Stomach smooth muscle (tissue), 2 donors: ENCODE measurements at regions not wholly inside any gene's neighbourhood (a gene's known extent, or its start where the extent isn't known, plus 50 kb on each side); places are given as distances from the start of the nearest gene placed in this dataset.

Experiments
- H3K27ac ChIP-seq: one replicate; pipeline ENCODE4 v1.7.0; 2013; ENCODE audit warnings: mild to moderate bottlenecking, low read length, inconsistent platforms
- H3K27me3 ChIP-seq, 2 donors: one replicate each; pipeline ENCODE4 v1.7.0; 2013; ENCODE audit warnings: low read length in 2 of 2; ENCODE audit not compliant: insufficient read depth in 2 of 2, control insufficient read depth in 1 of 2
- H3K36me3 ChIP-seq, 2 donors: one replicate each; pipeline ENCODE4 v1.7.0; 2013; ENCODE audit warnings: low read length in 2 of 2; ENCODE audit not compliant: control insufficient read depth in 2 of 2, insufficient read depth in 2 of 2
- H3K4me1 ChIP-seq: one replicate; pipeline ENCODE4 v1.7.0; 2013; ENCODE audit warnings: low read length; ENCODE audit not compliant: control insufficient read depth, insufficient read depth
- H3K4me3 ChIP-seq, 2 donors: one replicate each; pipeline ENCODE4 v1.7.0; 2013; ENCODE audit warnings: low read length in 2 of 2
- H3K9ac ChIP-seq, 2 donors: one replicate each; pipeline ENCODE4 v1.7.0; 2013; ENCODE audit warnings: low read length in 2 of 2, mild to moderate bottlenecking in 1 of 2
- H3K9me3 ChIP-seq, 2 donors: one replicate each; pipeline ENCODE4 v1.7.0; 2013; ENCODE audit warnings: low read length in 2 of 2; ENCODE audit not compliant: control insufficient read depth in 2 of 2
- donor health status: healthy.
- donor health status: Pancreatic carcinoma.

DNA sequence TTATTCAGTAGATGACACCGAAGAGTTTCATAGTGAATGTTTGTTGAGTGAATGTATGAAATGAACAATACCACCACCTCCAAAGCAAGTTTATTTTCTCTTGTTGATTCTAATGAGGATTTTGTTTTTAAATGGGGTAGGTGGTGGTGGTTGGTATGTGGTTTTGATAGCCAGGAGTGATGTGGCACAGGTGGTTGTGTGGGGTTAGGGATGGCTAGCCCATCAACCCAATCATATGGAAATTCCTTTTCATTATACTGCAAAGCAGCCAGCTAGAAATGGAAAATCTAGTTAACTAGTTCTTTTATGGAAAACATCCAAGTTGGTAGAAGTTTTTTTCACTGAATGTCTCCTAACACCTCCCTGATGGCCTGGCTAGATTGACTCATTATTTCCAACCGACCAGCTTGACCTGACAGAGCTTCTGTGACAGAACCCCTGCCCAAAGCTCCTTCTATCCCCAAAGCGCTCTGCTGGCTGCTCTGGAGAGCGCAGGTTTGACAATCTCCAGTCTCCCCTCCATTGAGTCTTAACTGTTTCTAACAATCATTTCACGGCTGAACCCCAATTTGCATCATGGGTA is 376.9 kb downstream of the MTX2 start:
- no peak overlapping the region for H3K27ac ChIP-seq
- H3K9ac ChIP-seq, result no peak overlapping the region
- H3K27me3 ChIP-seq, result peaks cover 4 to 9% of the 10 kb centered on the region in 2 donors
- no peak overlapping the region for H3K4me3 ChIP-seq
- H3K4me1 ChIP-seq, result no peaks in the 10 kb centered on the region
- no peaks in the 10 kb centered on the region for H3K9me3 ChIP-seq
- no peaks in the 10 kb centered on the region for H3K36me3 ChIP-seq

DNA sequence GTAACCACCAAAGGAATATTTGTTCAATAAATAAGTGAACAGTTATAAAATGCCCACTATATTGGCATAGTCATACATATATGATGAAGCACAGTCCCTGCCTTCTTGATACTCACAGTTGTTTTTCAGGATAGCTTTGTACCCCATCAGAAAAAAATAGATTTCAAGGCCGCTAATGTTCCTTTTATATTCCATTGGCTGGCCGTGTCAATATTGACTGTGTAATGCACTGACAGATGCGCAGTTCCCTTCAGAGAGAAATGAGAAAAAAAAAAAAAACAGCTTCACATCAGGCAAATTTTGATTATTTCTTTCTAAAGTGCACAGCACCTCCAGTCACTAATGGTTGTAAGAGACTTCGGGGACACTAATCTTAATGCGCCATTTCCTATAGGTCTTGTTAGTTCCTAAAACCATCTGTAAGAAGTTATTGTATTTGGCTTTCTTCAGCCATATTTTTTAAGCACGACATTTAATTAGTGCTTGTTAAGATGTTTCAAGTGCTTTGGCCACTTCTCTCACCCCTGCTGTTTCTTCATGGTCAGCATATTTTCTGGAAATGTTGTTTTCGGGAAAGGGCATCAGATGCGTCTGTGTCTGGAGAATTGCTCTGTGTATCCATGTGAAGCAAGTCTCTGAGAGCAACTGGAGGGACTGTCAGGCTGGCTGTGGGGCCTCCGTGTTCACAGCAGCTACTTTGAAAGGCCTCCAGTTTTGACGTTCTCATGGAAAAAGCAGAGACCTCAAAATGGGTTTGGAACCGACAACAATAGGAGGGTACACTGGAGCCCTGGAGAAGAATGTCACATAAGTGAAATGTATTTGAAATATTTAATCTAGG is 378.3 kb downstream of the MTX2 start:
- Histone ChIP-seq H3K27me3 (peaks cover 4 to 8% of the 10 kb centered on the region in 2 donors), H3K4me1 (no peaks in the 10 kb centered on the region), H3K27ac (no peak overlapping the region), H3K4me3 (no peak overlapping the region), H3K9ac (no peak overlapping the region), H3K36me3 (no peaks in the 10 kb centered on the region), H3K9me3 (no peaks in the 10 kb centered on the region)

DNA sequence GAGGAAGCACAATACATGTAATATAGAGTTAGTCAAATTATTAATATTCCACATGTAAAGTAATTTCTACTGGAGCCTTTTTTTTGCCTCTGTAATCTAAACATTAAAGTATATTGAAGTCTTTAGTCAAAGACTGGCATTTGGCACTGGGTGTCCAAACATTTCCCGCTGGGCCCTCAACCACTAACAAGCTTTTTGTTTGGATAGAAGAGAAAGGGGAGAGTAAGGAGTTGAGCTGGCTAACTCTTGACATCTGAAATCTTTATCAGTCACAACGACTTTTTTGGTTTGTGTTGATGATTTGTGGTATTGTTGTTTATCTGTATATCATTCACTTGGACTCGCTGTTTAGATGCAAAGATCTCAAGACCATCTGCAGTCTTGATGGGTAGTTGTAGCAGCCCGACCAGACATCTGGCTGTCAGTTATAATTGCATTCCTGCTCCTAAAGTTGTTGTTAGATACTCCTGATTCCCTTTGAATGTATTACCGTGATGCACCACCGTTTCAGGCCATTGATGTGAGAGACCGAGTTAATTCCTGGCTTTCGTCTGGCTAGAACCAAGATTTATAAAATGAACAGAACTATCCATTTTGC is 379.6 kb downstream of the MTX2 start:
- Histone ChIP-seq H3K27me3 (peaks cover 2 to 4% of the 10 kb centered on the region in 2 donors), H3K9ac (no peak overlapping the region), H3K4me3 (no peak overlapping the region), H3K36me3 (no peaks in the 10 kb centered on the region), H3K4me1 (no peaks in the 10 kb centered on the region), H3K27ac (no peak overlapping the region), H3K9me3 (no peaks in the 10 kb centered on the region)

DNA sequence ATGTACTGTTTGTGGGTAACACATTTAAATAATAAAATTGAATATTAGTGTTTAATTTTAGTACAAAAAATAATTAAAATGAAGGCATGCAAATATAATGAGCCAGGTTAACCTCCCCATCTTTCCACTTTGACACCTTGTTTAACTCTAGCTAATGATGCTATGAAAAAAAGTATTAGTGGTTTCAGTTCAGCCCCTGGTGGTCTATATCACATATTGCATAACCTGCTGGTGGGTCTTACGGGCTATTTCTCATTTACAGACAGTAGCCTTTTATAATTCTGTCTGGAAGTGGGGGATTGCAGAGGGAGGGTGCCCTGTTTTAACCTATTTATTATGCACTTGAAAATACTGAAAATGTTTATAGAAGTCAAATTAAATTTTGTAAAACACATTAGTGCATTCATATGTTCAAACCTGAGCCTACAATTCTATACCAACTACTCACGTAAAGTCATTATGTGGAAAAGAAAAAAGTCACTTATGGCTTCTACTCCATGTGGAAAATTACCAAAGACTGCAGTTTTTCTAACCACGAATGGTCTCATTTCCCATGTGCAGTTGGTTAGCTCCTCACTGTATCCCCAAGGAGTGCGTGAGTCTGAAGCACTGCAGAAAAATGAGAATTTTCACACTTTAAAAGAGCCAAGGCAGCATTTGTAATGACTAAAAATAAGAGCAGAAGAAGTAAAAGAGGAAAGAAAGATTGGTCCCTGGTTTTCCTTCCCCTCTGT is 381.0 kb downstream of the MTX2 start:
- Histone ChIP-seq H3K27ac (no peak overlapping the region), H3K4me1 (no peaks in the 10 kb centered on the region), H3K36me3 (no peaks in the 10 kb centered on the region), H3K9ac (no peak overlapping the region), H3K27me3 (peaks cover 2 to 4% of the 10 kb centered on the region in 2 donors), H3K4me3 (no peak overlapping the region), H3K9me3 (no peaks in the 10 kb centered on the region)

DNA sequence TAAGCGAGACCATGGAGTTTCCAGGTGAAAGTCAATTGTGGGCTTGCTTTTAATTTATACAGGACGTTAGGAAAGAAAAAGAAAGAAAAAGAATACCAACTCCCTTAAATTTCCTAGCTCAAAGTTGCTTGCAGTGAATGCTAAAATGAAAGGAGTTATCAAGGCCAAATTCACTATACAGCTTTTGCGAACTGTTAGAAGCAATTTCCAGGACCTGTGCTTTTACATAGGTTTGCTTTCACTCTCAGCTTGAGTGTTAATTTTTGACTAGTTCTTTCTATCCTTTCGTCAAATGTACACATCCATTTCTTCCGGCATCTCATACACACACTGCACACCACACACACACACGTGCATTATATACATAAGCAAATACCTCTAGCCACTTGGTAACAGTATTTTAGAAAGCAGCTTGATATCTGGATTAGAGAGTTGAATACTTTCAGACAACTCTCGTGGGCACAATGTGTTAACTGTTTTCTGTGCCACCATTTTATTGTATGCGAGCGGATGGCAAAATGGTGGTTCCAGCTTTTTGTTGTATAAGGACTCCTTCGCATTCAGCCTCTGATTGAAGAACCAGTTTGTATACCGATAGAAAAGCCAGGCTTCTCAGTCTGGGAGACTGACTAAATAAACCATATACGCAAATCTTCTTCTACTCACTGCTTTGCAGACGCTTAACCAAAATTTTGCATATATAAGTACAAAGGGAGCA is 381.8 kb downstream of the MTX2 start:
- no peaks in the 10 kb centered on the region for H3K9me3 ChIP-seq
- H3K27ac ChIP-seq, result no peak overlapping the region

DNA sequence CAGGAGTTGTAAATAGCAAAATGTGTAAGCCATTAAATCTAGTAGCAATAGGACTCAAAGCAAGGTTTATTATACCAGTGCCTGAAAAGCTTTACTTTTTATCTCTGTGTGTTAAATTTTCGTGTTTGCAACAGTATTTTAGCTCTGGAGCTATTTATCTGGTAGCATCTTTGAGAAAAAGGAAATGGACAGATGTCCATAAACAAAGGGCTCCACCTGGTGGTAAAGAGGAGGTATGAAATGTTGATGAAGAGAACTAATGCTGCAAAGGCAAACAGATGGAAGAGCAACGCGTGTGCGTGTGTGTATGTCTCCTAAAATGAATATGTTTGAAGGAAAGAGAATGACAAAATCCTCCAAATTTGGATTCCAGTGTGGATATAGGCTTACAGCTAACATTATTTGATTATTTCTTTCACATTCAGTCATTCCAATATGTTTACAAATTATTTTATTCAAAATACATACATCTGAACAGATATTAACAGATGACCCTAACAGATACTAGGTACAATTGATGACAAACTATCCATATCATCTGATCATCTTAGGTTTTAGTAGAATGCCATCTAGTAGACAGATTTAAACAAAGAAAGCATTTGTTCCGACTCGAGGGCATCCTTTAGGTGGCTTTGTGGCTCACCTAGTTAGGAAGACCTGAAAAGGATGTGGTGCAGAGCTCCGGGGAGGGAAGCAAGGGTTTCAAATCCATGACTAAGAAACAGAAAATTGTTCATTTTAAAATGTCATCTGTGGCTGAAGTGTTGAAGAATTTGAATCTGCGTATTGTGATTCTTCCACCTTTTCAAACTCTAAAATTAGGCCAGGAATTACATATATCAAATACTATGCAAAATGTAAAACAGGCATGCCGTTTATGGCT is 383.3 kb downstream of the MTX2 start:
- no peaks in the 10 kb centered on the region for H3K9me3 ChIP-seq
- no peaks in the 10 kb centered on the region for H3K4me1 ChIP-seq
- H3K4me3 ChIP-seq, result no peak overlapping the region
- no peaks in the 10 kb centered on the region for H3K36me3 ChIP-seq
- peaks cover 0 to 2% of the 10 kb centered on the region in 2 donors for H3K27me3 ChIP-seq
- H3K9ac ChIP-seq, result no peak overlapping the region
- H3K27ac ChIP-seq, result no peak overlapping the region

More for the DNA sequence above, 381.8 kb downstream of the MTX2 start:
- Histone ChIP-seq H3K36me3 (no peaks in the 10 kb centered on the region), H3K4me3 (no peak overlapping the region), H3K4me1 (no peaks in the 10 kb centered on the region), H3K27me3 (peaks cover 0 to 4% of the 10 kb centered on the region in 2 donors), H3K9ac (no peak overlapping the region)

DNA sequence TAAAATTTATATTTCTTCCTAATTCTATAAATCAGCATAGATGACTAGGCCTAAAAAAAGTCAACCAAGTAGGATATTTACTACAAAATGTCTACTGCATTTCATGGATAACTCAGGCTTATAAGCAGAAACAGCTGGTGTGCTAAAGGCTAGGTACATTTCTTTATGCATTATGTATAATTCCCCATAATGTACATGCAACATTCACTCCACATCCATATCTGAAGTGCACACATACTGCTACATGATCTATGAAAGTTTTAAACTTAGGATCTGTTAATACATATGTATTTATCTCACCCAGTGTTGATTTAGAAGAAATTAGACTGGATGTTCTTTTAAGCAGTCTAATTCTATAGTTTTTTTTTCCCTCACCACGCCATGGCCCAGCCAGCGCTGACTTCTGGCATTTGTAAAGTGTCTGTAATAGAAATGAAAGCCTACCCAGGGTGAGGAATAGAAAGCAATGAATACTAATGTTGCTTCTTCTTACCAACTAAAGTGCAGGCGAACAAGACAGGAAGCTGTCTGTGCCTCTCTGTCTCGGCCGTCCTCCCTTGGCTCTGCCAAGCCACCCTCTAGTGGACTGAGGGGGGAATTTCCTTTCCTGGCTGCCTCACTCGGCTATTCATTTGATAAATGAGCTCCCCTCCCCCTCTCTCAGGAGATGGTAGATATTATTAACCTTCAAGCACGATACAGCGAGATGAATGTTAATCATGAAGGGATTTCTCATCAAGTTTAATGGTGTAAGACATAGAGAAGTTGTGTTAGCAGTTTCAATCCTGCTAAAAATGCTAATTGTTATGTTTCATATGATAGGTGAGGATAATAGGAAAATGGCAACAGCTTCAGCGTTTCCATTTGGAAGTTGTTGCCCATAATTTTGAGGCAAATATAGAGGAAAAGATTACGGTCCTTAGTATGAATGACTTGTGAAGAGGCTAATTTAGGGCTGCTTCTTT is 384.5 kb downstream of the MTX2 start:
- H3K4me1 ChIP-seq, result no peaks in the 10 kb centered on the region
- no peaks in the 10 kb centered on the region for H3K27me3 ChIP-seq
- H3K27ac ChIP-seq, result no peak overlapping the region
- H3K9me3 ChIP-seq, result no peaks in the 10 kb centered on the region
- H3K9ac ChIP-seq, result no peak overlapping the region
- no peak overlapping the region for H3K4me3 ChIP-seq
- no peaks in the 10 kb centered on the region for H3K36me3 ChIP-seq

DNA sequence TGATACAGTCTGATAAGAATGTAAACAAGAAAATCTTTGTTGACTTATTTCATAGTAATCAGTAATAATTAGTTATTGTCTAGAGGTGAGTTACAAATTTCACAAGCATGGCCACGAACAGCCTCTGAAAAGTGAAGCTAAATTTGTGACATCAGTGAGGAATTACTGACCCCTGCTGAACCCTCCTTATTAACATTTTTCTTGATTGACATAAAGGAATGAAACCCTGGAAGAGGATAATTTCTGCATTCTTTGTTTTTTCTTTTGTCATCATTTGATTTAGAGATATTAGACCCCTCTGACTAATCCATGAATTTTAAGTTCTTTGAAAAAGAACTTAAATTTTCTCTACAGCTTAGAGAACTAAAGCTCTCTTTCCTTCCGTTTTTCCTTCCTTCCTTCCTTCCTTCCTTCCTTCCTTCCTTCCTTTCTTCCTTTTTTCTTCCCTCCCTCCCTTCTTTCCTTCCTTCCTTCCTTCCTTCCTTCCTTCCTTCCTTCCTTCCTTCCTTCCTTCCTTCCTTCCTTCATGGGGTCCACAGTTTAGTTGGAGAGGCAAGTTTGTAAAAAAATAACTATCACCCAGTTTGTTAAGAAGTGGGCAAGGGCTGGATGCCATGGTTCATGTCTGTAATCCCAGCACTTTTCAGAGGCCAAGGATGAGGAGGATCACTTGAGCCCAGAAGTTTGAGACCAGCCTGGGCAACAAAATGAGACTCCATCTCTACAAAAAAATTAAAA is 387.0 kb downstream of the MTX2 start:
- H3K9ac ChIP-seq, result no peak overlapping the region
- H3K36me3 ChIP-seq, result no peaks in the 10 kb centered on the region
- H3K27me3 ChIP-seq, result peaks cover 4 to 5% of the 10 kb centered on the region in 2 donors
- H3K9me3 ChIP-seq, result no peaks in the 10 kb centered on the region
- H3K4me1 ChIP-seq, result no peaks in the 10 kb centered on the region
- H3K27ac ChIP-seq, result no peak overlapping the region
- H3K4me3 ChIP-seq, result no peak overlapping the region
